Aorta (tissue), 5 donors: ENCODE measurements at regions not wholly inside any gene's neighbourhood (a gene's known extent, or its start where the extent isn't known, plus 50 kb on each side); places are given as distances from the start of the nearest gene placed in this dataset.
"Not testable (repeated sequence)": the region's sequence is repeated elsewhere in the genome, so short reads cannot be mapped to it uniquely, and the experiment has no call there.

Experiments
- ATAC-seq: fragments of 200-7000 bp; cut with Tn5 transposase; one replicate; pipeline ENCODE4 v1.9.1; 2022; ENCODE audit warnings: moderate library complexity; ENCODE audit not compliant: low FRiP score
- DNase-seq, 2 donors: peaks; one replicate each; pipeline ENCODE4 v3.0.0-alpha.2; 2020
- H3K27ac ChIP-seq, 2 donors: one replicate each; pipeline ENCODE4 v1.5.1; 2013; ENCODE audit warnings: low read length in 2 of 2, mild to moderate bottlenecking in 2 of 2, moderate library complexity in 2 of 2, control low read depth in 1 of 2, inconsistent platforms in 1 of 2, low read depth in 1 of 2
- H3K27me3 ChIP-seq, 2 donors: one replicate each; pipeline ENCODE4 v1.6.1; 2013; ENCODE audit warnings: control low read depth in 1 of 2, low read length in 1 of 2, mild to moderate bottlenecking in 1 of 2, moderate library complexity in 1 of 2; ENCODE audit not compliant: insufficient read depth in 2 of 2, control insufficient read depth in 1 of 2
- H3K36me3 ChIP-seq, 2 donors: one replicate each; pipeline ENCODE4 v1.6.1; 2013; ENCODE audit warnings: control low read depth in 1 of 2, low read length in 1 of 2, mild to moderate bottlenecking in 1 of 2; ENCODE audit not compliant: insufficient read depth in 2 of 2, control insufficient read depth in 1 of 2
- H3K4me1 ChIP-seq, 2 donors: one replicate each; pipeline ENCODE4 v1.6.1; 2013; ENCODE audit warnings: low read length in 2 of 2, control low read depth in 1 of 2, mild to moderate bottlenecking in 1 of 2, moderate library complexity in 1 of 2; ENCODE audit not compliant: insufficient read depth in 2 of 2, control insufficient read depth in 1 of 2
- H3K4me3 ChIP-seq, 2 donors: one replicate each; pipeline ENCODE4 v1.5.1; 2013; ENCODE audit warnings: low read length in 2 of 2, control low read depth in 1 of 2, mild to moderate bottlenecking in 1 of 2
- H3K9me3 ChIP-seq: one replicate; pipeline ENCODE4 v1.6.1; 2013; ENCODE audit warnings: mild to moderate bottlenecking, low read length; ENCODE audit not compliant: control insufficient read depth
- WGBS, 2 donors: extraction: QIAGEN DNeasy Blood & Tissue Kit; methylation state at CpG; one replicate each; pipeline ENCODE4 v1.1.7; 2013; 5-methylcytosine and 5-hydroxymethylcytosine counted together
- intact Hi-C, 2 donors: fragments of 100-400 bp; cut with DNase I; formaldehyde crosslinking; loops; one replicate each; pipeline versions ENCODE4 v1.14.2 to v1.15.0; 2022
- donor health status: healthy with polysubstance abuse.
- donor health status: Bipolar disorder and iron deficiency.
- donor health status: DM: no; HTN: no; CAD: no.
- donor health status: DM: no; HTN: no; CAD: no.
- donor health status: DM: yes; HTN: yes; CAD: no.

DNA sequence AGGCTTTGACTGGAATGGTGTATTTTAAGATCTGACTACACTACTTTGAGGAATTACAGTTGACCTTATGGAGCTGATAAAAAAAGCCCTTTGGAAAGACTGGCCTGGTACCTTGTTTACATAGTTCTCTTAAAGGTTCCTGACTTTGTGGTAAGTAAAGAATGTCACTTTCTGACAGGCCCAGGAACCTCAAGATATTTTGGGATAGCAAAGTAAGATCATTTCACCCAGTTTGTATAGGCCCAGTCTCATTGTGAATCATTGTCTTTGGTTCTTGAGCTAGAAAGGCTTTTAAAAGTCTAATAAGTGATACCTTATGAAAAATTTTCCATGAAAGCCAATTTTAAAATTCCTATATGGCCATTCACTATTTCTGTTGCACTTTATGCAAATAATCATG is 316.3 kb upstream of the LRRTM4 start:
- Histone ChIP-seq H3K4me1 (no peaks in the 10 kb centered on the region), H3K4me3 (no peak overlapping the region), H3K27me3 (no peaks in the 10 kb centered on the region), H3K27ac (no peak overlapping the region), H3K9me3 (no peaks in the 10 kb centered on the region), H3K36me3 (no peaks in the 10 kb centered on the region)
- intact Hi-C loops: no loop called here
- DNase-seq (no peak), ATAC-seq (no peak)

DNA sequence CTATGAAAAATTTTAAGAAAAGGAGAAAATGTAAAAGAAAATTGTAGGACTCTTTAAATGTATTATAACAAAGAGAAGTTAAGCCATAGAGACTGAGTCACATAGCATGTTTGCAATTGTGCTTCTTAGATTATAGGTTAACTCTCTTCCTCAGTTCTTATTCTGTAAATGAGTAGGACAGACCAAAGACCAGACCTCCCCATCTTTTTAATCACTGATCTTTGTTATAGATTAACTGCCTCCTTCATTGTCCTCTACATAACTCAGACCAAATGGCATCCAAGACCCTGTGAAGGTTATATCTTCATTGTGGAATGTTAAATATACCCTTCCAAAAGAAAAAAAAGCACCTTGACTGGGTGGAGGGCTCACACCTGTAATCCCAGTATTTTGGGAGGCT is 316.9 kb upstream of the LRRTM4 start:
- H3K36me3 ChIP-seq: no peaks in the 10 kb centered on the region
- no peak overlapping the region for H3K27ac ChIP-seq
- no peaks in the 10 kb centered on the region for H3K4me1 ChIP-seq
- ATAC-seq (no peak), DNase-seq (no peak)
- no peak overlapping the region for H3K4me3 ChIP-seq
- intact Hi-C loops: no loop called here
- no peaks in the 10 kb centered on the region for H3K27me3 ChIP-seq
- H3K9me3 ChIP-seq: no peaks in the 10 kb centered on the region

DNA sequence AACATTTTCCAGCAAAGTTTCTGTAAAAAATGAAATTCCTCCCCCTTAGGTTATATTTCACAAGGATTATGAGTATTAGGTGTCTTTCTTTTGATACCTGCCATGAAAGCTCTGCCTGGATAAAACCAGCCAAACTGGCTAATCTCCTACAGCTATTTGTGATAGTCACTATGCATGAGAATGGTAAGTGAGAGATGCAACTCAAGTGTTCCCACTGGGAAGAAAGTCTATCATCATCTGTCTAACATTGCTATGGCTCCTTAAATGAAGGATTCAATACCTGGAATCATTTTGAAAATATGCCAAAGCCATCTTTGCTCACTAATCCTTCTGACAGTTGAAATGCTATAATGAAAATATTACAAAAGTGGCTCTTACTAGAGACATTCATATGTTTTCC is 339.9 kb upstream of the LRRTM4 start:
- Histone ChIP-seq H3K27ac (no peak overlapping the region), H3K9me3 (peaks cover 1% of the 10 kb centered on the region), H3K27me3 (no peaks in the 10 kb centered on the region), H3K4me1 (no peaks in the 10 kb centered on the region), H3K36me3 (no peaks in the 10 kb centered on the region), H3K4me3 (no peak overlapping the region)
- DNase-seq (no peak), ATAC-seq (no peak)
- intact Hi-C loops: no loop called here

DNA sequence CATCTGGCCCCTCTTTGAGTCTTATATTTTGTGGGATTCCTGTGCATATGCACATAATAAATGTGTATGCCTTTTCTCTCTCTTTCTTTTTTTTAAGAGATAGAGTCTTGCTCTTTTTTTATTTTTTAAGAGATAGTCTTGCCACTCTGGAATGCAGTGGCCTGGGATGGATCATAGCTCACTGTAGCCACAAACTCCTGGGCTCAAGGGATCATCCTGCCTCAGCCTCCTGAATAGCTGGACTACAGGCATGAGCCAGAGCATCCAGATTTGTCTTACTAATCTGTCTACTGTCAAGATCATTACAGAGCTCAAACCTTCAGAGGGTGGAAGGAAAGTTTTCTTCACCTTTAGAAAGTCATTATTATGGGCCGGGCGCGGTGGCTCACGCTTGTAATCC is 342.2 kb upstream of the LRRTM4 start:
- no peak for DNase-seq
- Histone ChIP-seq H3K4me1 (no peaks in the 10 kb centered on the region), H3K27ac (no peak overlapping the region), H3K27me3 (no peaks in the 10 kb centered on the region), H3K36me3 (no peaks in the 10 kb centered on the region), H3K4me3 (no peak overlapping the region), H3K9me3 (no peaks in the 10 kb centered on the region)
- intact Hi-C loops: no loop called here
- WGBS, 2 donors: 95 to 97% methylated on average over 4 of the region's 4 CpGs
- no peak for ATAC-seq

DNA sequence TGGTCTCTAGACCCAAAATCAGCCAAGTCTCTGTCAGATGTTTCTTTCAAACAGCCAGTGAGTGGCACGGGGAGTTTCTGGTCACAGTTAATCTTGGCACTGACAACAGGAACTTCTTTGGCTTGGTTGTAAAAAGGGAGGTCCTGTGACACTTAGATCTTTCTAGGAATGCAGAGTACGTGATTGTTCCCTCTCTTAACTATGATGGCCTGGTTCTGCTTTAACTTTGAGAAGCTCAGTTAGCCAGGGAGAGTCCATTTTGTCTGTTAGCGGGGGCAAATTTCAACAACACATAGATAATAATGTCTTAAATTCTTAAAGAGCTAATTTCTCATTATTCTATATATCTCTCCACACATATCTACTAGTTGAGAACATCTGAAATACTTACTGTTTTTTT is 344.5 kb upstream of the LRRTM4 start:
- Histone ChIP-seq H3K36me3 (no peaks in the 10 kb centered on the region), H3K9me3 (no peaks in the 10 kb centered on the region), H3K4me1 (no peaks in the 10 kb centered on the region), H3K27me3 (no peaks in the 10 kb centered on the region), H3K27ac (no peak overlapping the region), H3K4me3 (no peak overlapping the region)
- ATAC-seq (no peak), DNase-seq (no peak)
- intact Hi-C loops: no loop called here
- 34 to 37% methylated on average over 3 of the region's 3 CpGs for WGBS, 2 donors

DNA sequence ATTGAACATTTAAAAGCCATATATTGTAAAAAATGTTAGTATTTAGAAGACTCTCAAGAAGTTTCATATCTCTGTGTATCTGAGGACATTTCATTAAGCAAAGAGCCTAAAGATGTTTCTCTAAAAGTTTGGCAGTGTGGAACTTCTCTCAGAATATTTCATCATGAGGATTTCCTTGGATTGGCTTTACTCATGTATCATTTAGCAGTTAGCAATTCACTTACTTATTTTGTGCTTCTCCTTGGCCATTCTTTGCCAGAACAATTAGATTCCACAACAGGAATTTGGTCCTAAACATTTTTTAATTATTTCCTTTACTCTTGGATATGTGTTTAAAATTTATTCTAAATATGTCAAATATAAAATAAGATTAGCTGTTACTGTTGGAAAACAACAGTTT is 345.0 kb upstream of the LRRTM4 start:
- DNase-seq: no peak

DNA sequence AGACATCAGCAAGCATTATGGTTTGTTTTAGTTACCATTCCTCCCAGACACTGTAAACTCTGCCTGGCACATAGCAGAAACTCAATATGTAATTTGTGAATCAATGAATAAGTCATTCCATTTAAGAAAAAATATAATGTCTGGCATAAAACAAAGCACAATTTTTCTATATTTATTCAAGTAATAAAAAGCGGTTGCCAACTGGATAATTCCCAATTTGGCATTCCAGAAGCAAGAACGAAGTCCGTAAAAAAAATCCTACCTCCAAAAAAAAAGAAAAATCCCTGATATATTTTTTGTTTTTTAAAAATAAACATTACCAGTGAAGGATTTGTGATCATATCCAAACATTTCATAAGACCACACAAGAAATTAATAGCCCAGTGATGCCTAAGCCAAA is 351.3 kb upstream of the LRRTM4 start:
- H3K27ac ChIP-seq: no peak overlapping the region
- no peaks in the 10 kb centered on the region for H3K36me3 ChIP-seq
- 7 to 10% methylated on average over 3 of the region's 3 CpGs for WGBS, 2 donors
- DNase-seq (no peak), ATAC-seq (no peak)
- intact Hi-C loops: no loop called here
- no peaks in the 10 kb centered on the region for H3K9me3 ChIP-seq
- H3K4me3 ChIP-seq: no peak overlapping the region
- H3K4me1 ChIP-seq: no peaks in the 10 kb centered on the region
- no peaks in the 10 kb centered on the region for H3K27me3 ChIP-seq

More for the DNA sequence above, 345.0 kb upstream of the LRRTM4 start:
- H3K27ac ChIP-seq: no peak overlapping the region
- ATAC-seq: no peak
- intact Hi-C loops: no loop called here
- no peaks in the 10 kb centered on the region for H3K4me1 ChIP-seq
- no peaks in the 10 kb centered on the region for H3K27me3 ChIP-seq
- no peaks in the 10 kb centered on the region for H3K9me3 ChIP-seq
- H3K4me3 ChIP-seq: no peak overlapping the region
- H3K36me3 ChIP-seq: no peaks in the 10 kb centered on the region

DNA sequence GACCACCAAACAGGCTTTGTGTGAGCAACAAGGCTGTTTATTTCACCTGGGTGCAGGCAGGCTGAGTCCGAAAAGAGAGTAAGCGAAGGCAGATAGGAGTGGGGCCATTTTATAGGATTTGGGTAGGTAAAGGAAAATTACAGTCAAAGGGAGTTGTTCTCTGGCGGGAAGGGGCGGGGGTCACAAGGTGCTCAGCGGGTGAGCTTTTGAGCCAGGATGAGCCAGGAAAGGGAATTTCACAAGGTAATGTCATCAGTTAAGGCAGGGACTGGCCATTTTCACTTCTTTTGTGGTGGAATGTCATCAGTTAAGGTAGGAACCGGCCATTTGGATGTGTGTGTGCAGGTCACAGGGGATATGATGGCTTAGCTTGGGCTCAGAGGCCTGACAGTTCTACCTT is 378.0 kb upstream of the LRRTM4 start:
- DNase-seq, H3K36me3 ChIP-seq, intact Hi-C loops, ATAC-seq, H3K4me1 ChIP-seq, H3K9me3 ChIP-seq, H3K4me3 ChIP-seq, H3K27me3 ChIP-seq, H3K27ac ChIP-seq: not testable (repeated sequence)
- 90% methylated on average over 6 of the region's 6 CpGs for WGBS, 2 donors

DNA sequence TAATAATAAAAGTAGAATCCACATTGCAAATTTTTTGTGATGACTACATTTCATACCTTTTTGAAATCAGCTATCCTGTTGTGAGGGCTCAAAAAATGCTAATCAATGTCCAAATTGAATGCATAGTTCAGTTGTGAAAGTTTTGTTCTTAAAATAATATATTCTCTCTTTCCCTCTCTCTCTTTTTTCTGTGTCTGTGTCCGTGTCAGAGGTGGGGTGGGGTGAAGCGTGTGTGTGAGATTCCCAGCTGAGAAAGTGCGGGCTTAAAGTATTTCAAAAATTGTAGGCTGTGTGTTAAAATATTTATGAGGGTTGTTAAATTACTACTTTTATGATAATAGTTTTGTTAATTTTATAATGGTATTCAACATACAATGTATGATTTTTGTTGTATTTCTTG is 388.0 kb upstream of the LRRTM4 start:
- Histone ChIP-seq H3K4me1 (no peaks in the 10 kb centered on the region), H3K4me3 (no peak overlapping the region), H3K27ac (no peak overlapping the region), H3K9me3 (peaks cover 3% of the 10 kb centered on the region), H3K36me3 (no peaks in the 10 kb centered on the region), H3K27me3 (no peaks in the 10 kb centered on the region)
- DNase-seq: no peak
- 76 to 86% methylated on average over 3 of the region's 3 CpGs for WGBS, 2 donors
- no peak for ATAC-seq
- intact Hi-C loops: no loop called here
